GM23338 (cell line): ENCODE measurements at regions not wholly inside any gene's neighbourhood (a gene's known extent, or its start where the extent isn't known, plus 50 kb on each side); places are given as distances from the start of the nearest gene placed in this dataset.
A peak's percentile ranks its signal among the peaks of the same experiment; 100 is the strongest.

Experiments
- ATAC-seq: fragments of 200-7000 bp; cut with Tn5 transposase; 3 replicates; pipeline ENCODE4 v1.9.1; 2020
- DNase-seq: peaks from one replicate; pipeline ENCODE4 v3.0.0-alpha.2; 2015; ENCODE audit warnings: low spot score
- H2AFZ ChIP-seq: fragments of 200-600 bp; sonication (generic); 2 replicates; pipeline ENCODE4 v1.8.0; 2016; ENCODE audit warnings: antibody characterized with exemption, mild to moderate bottlenecking, moderate library complexity
- H3F3A ChIP-seq: fragments of 200-600 bp; sonication (generic); replicated peaks from 2 replicates; pipeline ENCODE4 v1.8.0; 2017; ENCODE audit warnings: antibody characterized with exemption, mixed run types, low read depth
- H3K27ac ChIP-seq: fragments of 200-600 bp; sonication (generic); 2 replicates; pipeline ENCODE4 v1.6.1; 2016; ENCODE audit warnings: low read depth
- H3K27me3 ChIP-seq: fragments of 200-600 bp; sonication (generic); 2 replicates; pipeline ENCODE4 v1.8.0; 2016; ENCODE audit warnings: mild to moderate bottlenecking, mixed run types, moderate library complexity; ENCODE audit not compliant: insufficient read depth
- H3K36me3 ChIP-seq: fragments of 200-600 bp; sonication (generic); 2 replicates; pipeline ENCODE4 v1.8.0; 2016; ENCODE audit warnings: mild to moderate bottlenecking; ENCODE audit not compliant: insufficient read depth
- H3K4me1 ChIP-seq: fragments of 200-600 bp; sonication (generic); 2 replicates; pipeline ENCODE4 v1.8.0; 2016; ENCODE audit warnings: mild to moderate bottlenecking, moderate library complexity; ENCODE audit not compliant: insufficient read depth
- H3K4me2 ChIP-seq: fragments of 200-600 bp; sonication (generic); 2 replicates; pipeline ENCODE4 v1.7.1; 2017; ENCODE audit warnings: mixed run types
- H3K4me3 ChIP-seq: fragments of 200-600 bp; sonication (generic); 2 replicates; pipeline ENCODE4 v1.6.1; 2016; ENCODE audit warnings: mixed run types
- H3K79me2 ChIP-seq: fragments of 200-600 bp; sonication (generic); replicated peaks from 2 replicates; pipeline ENCODE4 v1.8.0; 2017; ENCODE audit warnings: mild to moderate bottlenecking; ENCODE audit not compliant: insufficient read depth
- H3K9me2 ChIP-seq: fragments of 200-600 bp; sonication (generic); 2 replicates; pipeline ENCODE4 v1.8.0; 2017; ENCODE audit not compliant: insufficient read depth
- H4K20me1 ChIP-seq: fragments of 200-600 bp; sonication (generic); replicated peaks from 2 replicates; pipeline ENCODE4 v1.8.0; 2017; ENCODE audit warnings: mild to moderate bottlenecking; ENCODE audit not compliant: insufficient read depth
- H3K27ac Mint-ChIP-seq: 2 replicates; pipeline ENCODE4 v1.8.0; 2020; ENCODE audit warnings: inconsistent platforms, mild to moderate bottlenecking, moderate library complexity, mixed read lengths
- H3K27me3 Mint-ChIP-seq: 3 replicates; pipeline ENCODE4 v1.8.0; 2022; ENCODE audit warnings: low read depth, mild to moderate bottlenecking, moderate library complexity, mixed read lengths, inconsistent platforms; ENCODE audit not compliant: insufficient read depth, poor library complexity
- H3K36me3 Mint-ChIP-seq: 3 replicates; pipeline ENCODE4 v1.8.0; 2021; ENCODE audit warnings: low read depth, mild to moderate bottlenecking, inconsistent platforms, moderate library complexity, mixed read lengths
- H3K4me1 Mint-ChIP-seq: 3 replicates; pipeline ENCODE4 v1.8.0; 2020; ENCODE audit warnings: mild to moderate bottlenecking, inconsistent platforms, mixed read lengths
- H3K4me3 Mint-ChIP-seq: 3 replicates; pipeline ENCODE4 v1.8.0; 2021; ENCODE audit warnings: moderate library complexity, mild to moderate bottlenecking, inconsistent platforms, mixed read lengths
- H3K9me3 Mint-ChIP-seq: 3 replicates; pipeline ENCODE4 v1.8.0; 2020; ENCODE audit warnings: moderate library complexity, mild to moderate bottlenecking, inconsistent platforms, mixed read lengths
- CREB1 ChIP-seq: fragments of 250-450 bp; sonication (Bioruptor Pico); IDR thresholded peaks from 2 replicates; pipeline ENCODE4 v1.5.0; 2020; ENCODE audit warnings: low read depth, mild to moderate bottlenecking, moderate library complexity
- CTCF ChIP-seq, 2 experiments: fragments of 200-600 bp in 1 of 2; sonication (generic) in 1 of 2; conservative IDR thresholded peaks; 2 replicates each; pipeline versions ENCODE4 v1.5.1 to v1.6.1; 2016 to 2017; ENCODE audit warnings: antibody characterized with exemption in 2 of 2, low read depth in 2 of 2, mild to moderate bottlenecking in 2 of 2, moderate library complexity in 1 of 2
- ETS1 ChIP-seq: IDR thresholded peaks from 2 replicates; pipeline ENCODE4 v1.6.1; 2016; ENCODE audit warnings: antibody characterized with exemption
- EZH2 ChIP-seq: fragments of 200-600 bp; sonication (generic); IDR thresholded peaks from one replicate; pipeline ENCODE4 v1.8.0; 2017; ENCODE audit warnings: antibody characterized with exemption, mild to moderate bottlenecking, low read depth; ENCODE audit not compliant: unreplicated experiment
- JUNB ChIP-seq: IDR thresholded peaks from one replicate; pipeline ENCODE4 v1.6.1; 2016; ENCODE audit warnings: antibody characterized with exemption; ENCODE audit not compliant: unreplicated experiment
- NANOG ChIP-seq: IDR thresholded peaks from 2 replicates; pipeline ENCODE4 v1.6.1; 2016; ENCODE audit warnings: antibody characterized with exemption, borderline replicate concordance
- REST ChIP-seq: IDR thresholded peaks from one replicate; pipeline ENCODE4 v1.6.1; 2018; ENCODE audit warnings: antibody characterized with exemption; ENCODE audit not compliant: unreplicated experiment
- STAT1 ChIP-seq: IDR thresholded peaks from one replicate; pipeline ENCODE4 v1.6.1; 2016; ENCODE audit warnings: antibody characterized with exemption; ENCODE audit not compliant: unreplicated experiment
- ZNF331 ChIP-seq: fragments of 250-450 bp; sonication (Bioruptor Pico); IDR thresholded peaks from 2 replicates; pipeline ENCODE4 v1.5.0; 2020; ENCODE audit warnings: low read depth, mild to moderate bottlenecking, moderate library complexity

GRCh38 chrX:57211906-57212305, 74.6 kb upstream of the FAAH2 start:
- ATAC-seq = peak; percentile 35; the same call in 2 of the 3 replicates
- H3F3A ChIP-seq = no peaks in the 10 kb centered on the region
- H3K79me2 ChIP-seq = no peaks in the 10 kb centered on the region
- DNase-seq = peak; percentile 19
- H3K9me2 ChIP-seq = no peaks in the 10 kb centered on the region
- H3K4me1 ChIP-seq = no peaks in the 10 kb centered on the region
- Mint-ChIP-seq H3K4me1 (no peaks in the 10 kb centered on the region; the same call in 2 of the 3 replicates), H3K4me3 (no peak overlapping the region), H3K27me3 (peaks cover 1% of the 10 kb centered on the region), H3K36me3 (peaks cover 14% of the 10 kb centered on the region; the same call in 2 of the 3 replicates), H3K9me3 (no peaks in the 10 kb centered on the region), H3K27ac (no peak overlapping the region)
- no peak overlapping the region for H3K4me2 ChIP-seq
- H2AFZ ChIP-seq = no peak overlapping the region
- H3K27ac ChIP-seq = no peak overlapping the region
- H3K27me3 ChIP-seq = no peaks in the 10 kb centered on the region
- no peak for TF ChIP-seq ETS1
- TF ChIP-seq REST = no peak
- no peak for TF ChIP-seq NANOG
- TF ChIP-seq CTCF (conservative IDR thresholded peaks at IDR 0.05; ENCODE audit: low read depth in 2 of 2) = peak in 1 of 2 experiments; percentile 45; a peak in 2 of 4 replicates
- no peak for TF ChIP-seq EZH2
- H3K36me3 ChIP-seq = no peaks in the 10 kb centered on the region; the same call in 1 of the 2 replicates
- H4K20me1 ChIP-seq = no peaks in the 10 kb centered on the region
- H3K4me3 ChIP-seq = no peak overlapping the region

- Histone ChIP-seq H3K4me1 (no peaks in the 10 kb centered on the region), H3K27me3 (no peaks in the 10 kb centered on the region), H3K27ac (0 out of 2 replicates have a peak overlapping the region, but pooled peaks have one; percentile 63), H4K20me1 (no peaks in the 10 kb centered on the region), H3K79me2 (no peaks in the 10 kb centered on the region), H3K4me2 (peak overlapping the region; percentile 55; the same call in 1 of the 2 replicates), H3K36me3 (no peaks in the 10 kb centered on the region), H3K9me2 (no peaks in the 10 kb centered on the region), H3K4me3 (no peak overlapping the region), H3F3A (no peaks in the 10 kb centered on the region), H2AFZ (no peak overlapping the region)
- ATAC-seq (peak; percentile 81), DNase-seq (peak; percentile 50)
- no peaks in the 10 kb centered on the region for H3K27me3 Mint-ChIP-seq
- H3K9me3 Mint-ChIP-seq = peaks cover 22% of the 10 kb centered on the region
- H3K4me1 Mint-ChIP-seq = peaks cover 19% of the 10 kb centered on the region
- H3K27ac Mint-ChIP-seq = peak overlapping the region; percentile 78; the same call in 1 of the 2 replicates
- H3K36me3 Mint-ChIP-seq = peaks cover 7% of the 10 kb centered on the region
- H3K4me3 Mint-ChIP-seq = no peak overlapping the region; the same call in 2 of the 3 replicates
- TF ChIP-seq ZNF331 (CRISPR knock-in tag) (no peak), REST (no peak), STAT1 (no peak), CREB1 (CRISPR knock-in tag) (no peak), JUNB (no peak)
These were observed 58.8 kb upstream of the FAAH2 start for GRCh38 chrX:57227691-57228090.
